HL-60 (cell line): ENCODE measurements at regions not wholly inside any gene's neighbourhood (a gene's known extent, or its start where the extent isn't known, plus 50 kb on each side); places are given as distances from the start of the nearest gene placed in this dataset.

Experiments used
- GABPA ChIP-seq: IDR thresholded peaks from 2 replicates; pipeline ENCODE4 v1.6.1; 2012; ENCODE audit warnings: low read depth
- POLR2AphosphoS5 ChIP-seq: IDR thresholded peaks from 2 replicates; pipeline ENCODE4 v1.6.1; 2012; ENCODE audit warnings: low read depth
- SPI1 ChIP-seq: IDR thresholded peaks from 2 replicates; pipeline ENCODE4 v1.6.1; 2012; ENCODE audit warnings: low read depth, mild to moderate bottlenecking, borderline replicate concordance
- TF ChIP-seq, protein P1 (sequence below): IDR thresholded peaks from one replicate; pipeline ENCODE4 v1.5.1; 2011; ENCODE audit warnings: low read length, control low read depth, inconsistent platforms; ENCODE audit not compliant: insufficient read depth
- TF ChIP-seq, protein P2 (sequence below): IDR thresholded peaks from 2 replicates; pipeline ENCODE4 v1.6.1; 2012; ENCODE audit warnings: low read depth; ENCODE audit not compliant: insufficient replicate concordance

DNA sequence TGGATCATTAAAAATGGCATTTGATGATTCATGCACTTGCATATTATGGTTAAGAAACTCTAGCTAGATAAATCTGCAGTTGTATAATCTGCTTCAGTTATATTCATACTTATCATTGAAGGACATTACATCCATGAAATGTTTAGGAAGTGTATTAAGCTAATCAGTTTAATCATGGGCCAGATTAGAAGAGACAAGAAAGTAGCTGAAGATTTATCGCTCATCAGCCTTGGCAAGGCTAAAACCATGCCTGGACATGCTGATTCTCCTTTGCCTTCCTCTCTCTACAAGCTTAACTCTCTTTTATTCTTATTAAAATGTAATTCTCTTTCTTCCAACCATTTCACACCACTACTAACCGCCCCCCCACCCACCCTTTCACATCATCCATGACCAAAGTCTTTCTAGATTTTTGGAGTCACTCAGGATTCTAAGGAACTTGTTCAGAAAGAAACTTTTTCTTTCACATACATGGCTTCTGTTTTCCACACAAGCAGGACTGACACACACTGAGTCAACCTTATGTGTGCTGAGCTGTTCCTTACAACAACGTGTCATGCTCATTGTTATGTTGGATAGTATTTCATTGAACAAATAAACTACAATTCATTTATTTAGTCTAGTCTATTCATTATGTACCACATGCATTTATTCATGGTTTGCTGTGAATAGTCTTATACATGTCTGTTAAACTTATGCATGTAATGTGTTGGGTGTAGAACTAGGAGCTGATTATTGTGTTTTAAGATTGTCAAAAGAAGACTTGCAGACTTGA, 227.3 kb upstream of the SP8 start:
- TF ChIP-seq, protein P1, sequence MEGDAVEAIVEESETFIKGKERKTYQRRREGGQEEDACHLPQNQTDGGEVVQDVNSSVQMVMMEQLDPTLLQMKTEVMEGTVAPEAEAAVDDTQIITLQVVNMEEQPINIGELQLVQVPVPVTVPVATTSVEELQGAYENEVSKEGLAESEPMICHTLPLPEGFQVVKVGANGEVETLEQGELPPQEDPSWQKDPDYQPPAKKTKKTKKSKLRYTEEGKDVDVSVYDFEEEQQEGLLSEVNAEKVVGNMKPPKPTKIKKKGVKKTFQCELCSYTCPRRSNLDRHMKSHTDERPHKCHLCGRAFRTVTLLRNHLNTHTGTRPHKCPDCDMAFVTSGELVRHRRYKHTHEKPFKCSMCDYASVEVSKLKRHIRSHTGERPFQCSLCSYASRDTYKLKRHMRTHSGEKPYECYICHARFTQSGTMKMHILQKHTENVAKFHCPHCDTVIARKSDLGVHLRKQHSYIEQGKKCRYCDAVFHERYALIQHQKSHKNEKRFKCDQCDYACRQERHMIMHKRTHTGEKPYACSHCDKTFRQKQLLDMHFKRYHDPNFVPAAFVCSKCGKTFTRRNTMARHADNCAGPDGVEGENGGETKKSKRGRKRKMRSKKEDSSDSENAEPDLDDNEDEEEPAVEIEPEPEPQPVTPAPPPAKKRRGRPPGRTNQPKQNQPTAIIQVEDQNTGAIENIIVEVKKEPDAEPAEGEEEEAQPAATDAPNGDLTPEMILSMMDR = no peak
- TF ChIP-seq SPI1 = no peak
- TF ChIP-seq, protein P2, sequence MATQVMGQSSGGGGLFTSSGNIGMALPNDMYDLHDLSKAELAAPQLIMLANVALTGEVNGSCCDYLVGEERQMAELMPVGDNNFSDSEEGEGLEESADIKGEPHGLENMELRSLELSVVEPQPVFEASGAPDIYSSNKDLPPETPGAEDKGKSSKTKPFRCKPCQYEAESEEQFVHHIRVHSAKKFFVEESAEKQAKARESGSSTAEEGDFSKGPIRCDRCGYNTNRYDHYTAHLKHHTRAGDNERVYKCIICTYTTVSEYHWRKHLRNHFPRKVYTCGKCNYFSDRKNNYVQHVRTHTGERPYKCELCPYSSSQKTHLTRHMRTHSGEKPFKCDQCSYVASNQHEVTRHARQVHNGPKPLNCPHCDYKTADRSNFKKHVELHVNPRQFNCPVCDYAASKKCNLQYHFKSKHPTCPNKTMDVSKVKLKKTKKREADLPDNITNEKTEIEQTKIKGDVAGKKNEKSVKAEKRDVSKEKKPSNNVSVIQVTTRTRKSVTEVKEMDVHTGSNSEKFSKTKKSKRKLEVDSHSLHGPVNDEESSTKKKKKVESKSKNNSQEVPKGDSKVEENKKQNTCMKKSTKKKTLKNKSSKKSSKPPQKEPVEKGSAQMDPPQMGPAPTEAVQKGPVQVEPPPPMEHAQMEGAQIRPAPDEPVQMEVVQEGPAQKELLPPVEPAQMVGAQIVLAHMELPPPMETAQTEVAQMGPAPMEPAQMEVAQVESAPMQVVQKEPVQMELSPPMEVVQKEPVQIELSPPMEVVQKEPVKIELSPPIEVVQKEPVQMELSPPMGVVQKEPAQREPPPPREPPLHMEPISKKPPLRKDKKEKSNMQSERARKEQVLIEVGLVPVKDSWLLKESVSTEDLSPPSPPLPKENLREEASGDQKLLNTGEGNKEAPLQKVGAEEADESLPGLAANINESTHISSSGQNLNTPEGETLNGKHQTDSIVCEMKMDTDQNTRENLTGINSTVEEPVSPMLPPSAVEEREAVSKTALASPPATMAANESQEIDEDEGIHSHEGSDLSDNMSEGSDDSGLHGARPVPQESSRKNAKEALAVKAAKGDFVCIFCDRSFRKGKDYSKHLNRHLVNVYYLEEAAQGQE = no peak
- TF ChIP-seq POLR2AphosphoS5 = no peak
- no peak for TF ChIP-seq GABPA
